IMR-90 (cell line): ENCODE measurements at regions not wholly inside any gene's neighbourhood (a gene's known extent, or its start where the extent isn't known, plus 50 kb on each side); places are given as distances from the start of the nearest gene placed in this dataset.

Source experiments
- ATAC-seq: fragments of 200-7000 bp; cut with Tn5 transposase; 2 replicates; pipeline ENCODE4 v1.9.1; 2020; ENCODE audit warnings: low read depth, mild to moderate bottlenecking, moderate library complexity
- BruUV-seq: library from RNA; stranded (reverse); fragments of 400-500 nt; replicated peaks from 2 replicates; lab custom pipeline; 2021; lab: Mats Ljungman, UMichigan
- CTCF ChIA-PET: fragments of 300-600 bp; formaldehyde crosslinking; extraction: SDS; loops from one replicate; lab custom pipeline; 2021; ENCODE audit warnings: antibody characterized with exemption; lab: Yijun Ruan, JAX
- POLR2A ChIA-PET: fragments of 300-600 bp; sonication (Branson Sonifier 250); formaldehyde crosslinking; loops from one replicate; lab custom pipeline; 2022; ENCODE audit warnings: antibody characterized with exemption; ENCODE audit not compliant: unreplicated experiment; lab: Charles Lee
- DNase-seq: peaks from one replicate; pipeline ENCODE4 v3.0.0; 2013
- H2AFZ ChIP-seq: replicated peaks from 2 replicates; pipeline ENCODE3; 2013; ENCODE audit warnings: low read length, mild to moderate bottlenecking; ENCODE audit not compliant: poor library complexity
- H2AK5ac ChIP-seq: 2 replicates; pipeline ENCODE4 v1.6.1; 2013; ENCODE audit warnings: low read depth, low read length, inconsistent platforms
- H2AK9ac ChIP-seq: replicated peaks from 2 replicates; pipeline ENCODE3; 2013; ENCODE audit warnings: mild to moderate bottlenecking, low read depth, low read length, moderate library complexity; ENCODE audit not compliant: poor library complexity
- H2BK120ac ChIP-seq: 2 replicates; pipeline ENCODE4 v1.6.1; 2013; ENCODE audit warnings: low read depth, low read length, inconsistent platforms
- H2BK15ac ChIP-seq: 3 replicates; pipeline ENCODE4 v1.6.1; 2013; ENCODE audit warnings: low read depth, low read length, inconsistent platforms
- H2BK20ac ChIP-seq: 2 replicates; pipeline ENCODE4 v1.6.1; 2013; ENCODE audit warnings: low read depth, mild to moderate bottlenecking, inconsistent platforms, low read length, moderate library complexity
- H2BK5ac ChIP-seq: 2 replicates; pipeline ENCODE4 v1.6.1; 2013; ENCODE audit warnings: mild to moderate bottlenecking, low read depth, low read length, inconsistent platforms; ENCODE audit not compliant: poor library complexity, severe bottlenecking
- H3K14ac ChIP-seq: replicated peaks from 2 replicates; pipeline ENCODE4 v1.6.1; 2013; ENCODE audit warnings: low read depth, low read length, inconsistent platforms
- H3K18ac ChIP-seq: 2 replicates; pipeline ENCODE4 v1.6.1; 2013; ENCODE audit warnings: low read depth, low read length, control low read depth
- H3K23ac ChIP-seq: 2 replicates; pipeline ENCODE4 v1.6.1; 2013; ENCODE audit warnings: low read depth, low read length, inconsistent platforms
- H3K27ac ChIP-seq: 2 replicates; pipeline ENCODE4 v1.5.1; 2013; ENCODE audit warnings: mild to moderate bottlenecking, control low read depth, low read length; ENCODE audit not compliant: insufficient read depth
- H3K27me3 ChIP-seq: 2 replicates; pipeline ENCODE4 v1.6.1; 2013; ENCODE audit warnings: low read length; ENCODE audit not compliant: control insufficient read depth, insufficient read depth
- H3K36me3 ChIP-seq: 2 replicates; pipeline ENCODE4 v1.6.1; 2013; ENCODE audit warnings: low read length, mixed read lengths; ENCODE audit not compliant: control insufficient read depth, insufficient read depth
- H3K4ac ChIP-seq: 2 replicates; pipeline ENCODE4 v1.6.1; 2013; ENCODE audit warnings: low read depth, low read length, inconsistent platforms
- H3K4me1 ChIP-seq: 2 replicates; pipeline ENCODE4 v1.6.1; 2013; ENCODE audit warnings: low read length, mixed read lengths; ENCODE audit not compliant: control insufficient read depth, insufficient read depth
- H3K4me2 ChIP-seq: 2 replicates; pipeline ENCODE4 v1.6.1; 2013; ENCODE audit warnings: low read depth, mild to moderate bottlenecking, control low read depth, low read length, moderate library complexity
- H3K4me3 ChIP-seq: 2 replicates; pipeline ENCODE4 v1.5.1; 2013; ENCODE audit warnings: low read depth, mild to moderate bottlenecking, control low read depth, low read length, moderate library complexity; ENCODE audit not compliant: insufficient read depth
- H3K56ac ChIP-seq: 2 replicates; pipeline ENCODE4 v1.6.1; 2013; ENCODE audit warnings: low read length, inconsistent platforms; ENCODE audit not compliant: insufficient read depth; ENCODE audit errors: extremely low read depth
- H3K79me1 ChIP-seq, 2 experiments: 2 replicates each; pipeline ENCODE4 v1.6.1; 2013; ENCODE audit warnings: low read length in 2 of 2, inconsistent platforms in 1 of 2, low read depth in 1 of 2
- H3K9ac ChIP-seq: 2 replicates; pipeline ENCODE4 v1.6.1; 2013; ENCODE audit warnings: low read depth, low read length, control low read depth
- H3K9me1 ChIP-seq: 2 replicates; pipeline ENCODE4 v1.6.1; 2013; ENCODE audit warnings: low read length, inconsistent platforms; ENCODE audit not compliant: insufficient read depth
- H3K9me3 ChIP-seq: 2 replicates; pipeline ENCODE4 v1.6.1; 2013; ENCODE audit warnings: low read length; ENCODE audit not compliant: control insufficient read depth, insufficient read depth
- H4K20me1 ChIP-seq: 2 replicates; pipeline ENCODE4 v1.6.1; 2013; ENCODE audit warnings: low read length, inconsistent platforms; ENCODE audit not compliant: insufficient read depth
- H4K5ac ChIP-seq: 2 replicates; pipeline ENCODE4 v1.6.1; 2013; ENCODE audit warnings: mild to moderate bottlenecking, low read depth, low read length, control low read depth
- H4K8ac ChIP-seq, 2 experiments: 2 replicates each; pipeline ENCODE4 v1.6.1; 2013; ENCODE audit warnings: low read depth in 2 of 2, low read length in 2 of 2, control low read depth in 1 of 2, inconsistent platforms in 1 of 2
- H4K91ac ChIP-seq: 2 replicates; pipeline ENCODE4 v1.6.1; 2013; ENCODE audit warnings: low read depth, low read length, inconsistent platforms; ENCODE audit not compliant: insufficient read depth
- BHLHE40 ChIP-seq: fragments of 150-350 bp; IDR thresholded peaks from 2 replicates; pipeline ENCODE4 v1.6.1; 2016; ENCODE audit warnings: mild to moderate bottlenecking, low read depth, low read length
- CEBPB ChIP-seq: IDR thresholded peaks from 2 replicates; pipeline ENCODE4 v1.6.1; 2012; ENCODE audit warnings: low read depth, low read length, improper control_type of control experiment
- NFE2L2 ChIP-seq: fragments of 150-350 bp; IDR thresholded peaks from 2 replicates; pipeline ENCODE4 v1.6.1; 2016; ENCODE audit warnings: low read depth, mild to moderate bottlenecking, low read length
- POLR2A ChIP-seq: IDR thresholded peaks from 2 replicates; pipeline ENCODE4 v1.6.1; 2012; ENCODE audit warnings: mild to moderate bottlenecking, low read depth, low read length
- RAD21 ChIP-seq: IDR thresholded peaks from 2 replicates; pipeline ENCODE4 v1.6.1; 2012; ENCODE audit warnings: low read length, improper control_type of control experiment
- WGBS, 2 experiments: methylation state at CpG; one replicate each; pipeline versions ENCODE4 v1.1.5 to v1.1.7; 2013; ENCODE audit warnings: missing lambda C conversion rate in 2 of 2; ENCODE audit not compliant: insufficient read length in 1 of 2; ENCODE audit errors: extremely low coverage in 2 of 2; 5-methylcytosine and 5-hydroxymethylcytosine counted together
- dilution Hi-C: fragments of 300-500 bp; cut with HindIII; formaldehyde crosslinking; loops from one replicate; pipeline ENCODE4 v1.14.3; 2018; ENCODE audit warnings: low sequenced_read_pairs; ENCODE audit not compliant: unreplicated experiment
- in situ Hi-C: fragments of 300-500 bp; cut with MboI; formaldehyde crosslinking; loops from 3 replicates; pipeline ENCODE4 v1.14.3; 2019; ENCODE audit warnings: low sequenced_read_pairs, inconsistent platforms, mixed read lengths
- intact Hi-C: fragments of 100-400 bp; cut with micrococcal nuclease; formaldehyde crosslinking; loops from 2 replicates; pipeline ENCODE4 v1.10.0; 2022
- TF ChIP-seq, protein P1 (sequence below): fragments of 150-350 bp; IDR thresholded peaks from 2 replicates; pipeline ENCODE4 v1.6.1; 2016; ENCODE audit warnings: low read depth, mild to moderate bottlenecking, low read length, moderate library complexity, borderline replicate concordance
- TF ChIP-seq, protein P2 (sequence below): fragments of 150-350 bp; IDR thresholded peaks from 2 replicates; pipeline ENCODE4 v1.6.1; 2017; ENCODE audit warnings: mild to moderate bottlenecking, antibody characterized with exemption, low read length, low read depth

DNA sequence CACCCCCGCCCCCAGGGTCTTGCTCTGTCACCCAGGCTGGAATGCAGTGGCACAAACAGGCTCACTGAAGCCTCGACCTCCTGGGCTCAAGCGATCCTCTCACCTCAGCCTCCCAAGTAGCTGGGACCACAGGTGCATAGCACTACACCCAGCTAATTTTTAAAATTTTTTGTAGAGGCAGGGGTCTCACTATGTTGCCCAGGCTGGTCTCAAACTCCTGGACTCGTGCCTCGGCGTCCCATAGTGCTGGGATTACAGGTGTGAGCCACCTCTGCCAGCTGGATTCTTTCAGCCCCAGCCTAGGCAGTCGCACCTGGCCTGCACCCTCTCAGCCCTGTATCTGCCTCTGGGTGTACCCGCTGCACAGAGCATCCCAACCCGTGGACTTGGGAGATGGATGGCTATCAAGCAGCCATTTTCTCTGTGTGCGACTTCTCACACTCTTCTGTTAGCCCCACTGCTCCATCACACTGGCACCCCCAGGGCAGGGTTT is 166.4 kb upstream of the HAAO start:
- no peaks in the 10 kb centered on the region for H3K36me3 ChIP-seq
- H3K9ac ChIP-seq = peak overlapping the region; percentile 28; the same call in 1 of the 2 replicates
- intact Hi-C loops (no loop called here), in situ Hi-C loops (no loop called here), dilution Hi-C loops (no loop called here)
- peak overlapping the region; percentile 47; the same call in 1 of the 2 replicates for H3K18ac ChIP-seq
- no peaks in the 10 kb centered on the region for H3K27me3 ChIP-seq
- H3K14ac ChIP-seq = peak overlapping the region; percentile 76; the same call in 1 of the 2 replicates
- peak overlapping the region; percentile 49; the same call in 1 of the 3 replicates for H2BK15ac ChIP-seq
- H2AFZ ChIP-seq = peak overlapping the region; percentile 83
- peak overlapping the region; percentile 35; the same call in 1 of the 2 replicates for H4K5ac ChIP-seq
- TF ChIP-seq CEBPB = no peak
- TF ChIP-seq POLR2A = no peak
- TF ChIP-seq, protein P1, sequence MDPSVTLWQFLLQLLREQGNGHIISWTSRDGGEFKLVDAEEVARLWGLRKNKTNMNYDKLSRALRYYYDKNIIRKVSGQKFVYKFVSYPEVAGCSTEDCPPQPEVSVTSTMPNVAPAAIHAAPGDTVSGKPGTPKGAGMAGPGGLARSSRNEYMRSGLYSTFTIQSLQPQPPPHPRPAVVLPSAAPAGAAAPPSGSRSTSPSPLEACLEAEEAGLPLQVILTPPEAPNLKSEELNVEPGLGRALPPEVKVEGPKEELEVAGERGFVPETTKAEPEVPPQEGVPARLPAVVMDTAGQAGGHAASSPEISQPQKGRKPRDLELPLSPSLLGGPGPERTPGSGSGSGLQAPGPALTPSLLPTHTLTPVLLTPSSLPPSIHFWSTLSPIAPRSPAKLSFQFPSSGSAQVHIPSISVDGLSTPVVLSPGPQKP = no peak
- no peak for TF ChIP-seq RAD21
- TF ChIP-seq, protein P2, sequence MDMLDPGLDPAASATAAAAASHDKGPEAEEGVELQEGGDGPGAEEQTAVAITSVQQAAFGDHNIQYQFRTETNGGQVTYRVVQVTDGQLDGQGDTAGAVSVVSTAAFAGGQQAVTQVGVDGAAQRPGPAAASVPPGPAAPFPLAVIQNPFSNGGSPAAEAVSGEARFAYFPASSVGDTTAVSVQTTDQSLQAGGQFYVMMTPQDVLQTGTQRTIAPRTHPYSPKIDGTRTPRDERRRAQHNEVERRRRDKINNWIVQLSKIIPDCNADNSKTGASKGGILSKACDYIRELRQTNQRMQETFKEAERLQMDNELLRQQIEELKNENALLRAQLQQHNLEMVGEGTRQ = no peak
- no peak for TF ChIP-seq BHLHE40
- TF ChIP-seq NFE2L2 = no peak
- no peak overlapping the region for H2BK5ac ChIP-seq
- H3K56ac ChIP-seq = no peak overlapping the region
- 0 out of 2 replicates have a peak overlapping the region, but pooled peaks have one; percentile 39 for H3K23ac ChIP-seq
- H3K9me1 ChIP-seq = peaks cover 18% of the 10 kb centered on the region
- H3K9me3 ChIP-seq = no peaks in the 10 kb centered on the region
- H4K20me1 ChIP-seq = no peaks in the 10 kb centered on the region
- H3K27ac ChIP-seq = peak overlapping the region; percentile 95; the same call in 1 of the 2 replicates
- ChIA-PET POLR2A (no interaction called here), CTCF (no interaction called here)
- peaks cover 29% of the 10 kb centered on the region for H3K4me1 ChIP-seq
- H3K79me1 ChIP-seq = peaks cover 0 to 3% of the 10 kb centered on the region in 2 experiments; a peak in 1 of 4 replicates
- no peak overlapping the region; the same call in 1 of the 2 replicates for H3K4me2 ChIP-seq
- no TSS peak for BruUV-seq
- H2BK120ac ChIP-seq = peak overlapping the region; percentile 74
- peak overlapping the region; percentile 79 for H2BK20ac ChIP-seq
- 75% methylated on average over 4 of the region's 10 CpGs; no CpG with 5 or more reads in 1 of the 2 experiments for WGBS, 2 experiments
- H3K4ac ChIP-seq = peak overlapping the region; percentile 82
- H2AK5ac ChIP-seq = peak overlapping the region; percentile 74
- H4K91ac ChIP-seq = peak overlapping the region; percentile 8; the same call in 1 of the 2 replicates
- DNase-seq (no peak), ATAC-seq (no peak)
- H3K4me3 ChIP-seq = no peak overlapping the region
- peak overlapping the region; percentile 17 for H2AK9ac ChIP-seq
- H4K8ac ChIP-seq = peak overlapping the region in 1 of 2 experiments; percentile 53; a peak in 2 of 4 replicates
